Lung microvascular endothelial cell (primary cell): ENCODE measurements at regions not wholly inside any gene's neighbourhood (a gene's known extent, or its start where the extent isn't known, plus 50 kb on each side); places are given as distances from the start of the nearest gene placed in this dataset.

Source experiments
- DNase-seq, 2 donors: peaks; one replicate each; pipeline versions ENCODE4 v3.0.0 to v3.0.0-alpha.2; 2010; ENCODE audit warnings: low read depth in 2 of 2

DNA sequence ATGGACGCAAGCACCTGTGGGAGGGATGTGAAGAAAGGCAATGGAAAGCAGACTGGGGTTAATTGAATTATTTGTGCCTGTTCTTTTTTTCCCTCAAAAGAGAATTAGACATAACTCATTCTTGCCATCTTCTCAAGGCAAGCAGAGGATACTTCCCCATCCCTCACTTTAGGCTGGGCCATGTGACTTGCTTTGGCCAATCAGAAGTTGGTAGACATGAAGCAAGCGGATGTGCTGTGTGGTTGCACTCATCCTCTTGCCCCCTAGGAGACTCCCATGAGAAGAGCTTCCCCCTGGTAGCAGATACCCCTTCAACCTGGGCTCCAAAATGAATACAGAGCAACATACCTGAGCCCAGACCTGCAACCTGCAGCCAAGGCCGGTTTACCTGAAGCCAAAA lies 124.4 kb upstream of the ZC3H12C start:
- no peak for DNase-seq

DNA sequence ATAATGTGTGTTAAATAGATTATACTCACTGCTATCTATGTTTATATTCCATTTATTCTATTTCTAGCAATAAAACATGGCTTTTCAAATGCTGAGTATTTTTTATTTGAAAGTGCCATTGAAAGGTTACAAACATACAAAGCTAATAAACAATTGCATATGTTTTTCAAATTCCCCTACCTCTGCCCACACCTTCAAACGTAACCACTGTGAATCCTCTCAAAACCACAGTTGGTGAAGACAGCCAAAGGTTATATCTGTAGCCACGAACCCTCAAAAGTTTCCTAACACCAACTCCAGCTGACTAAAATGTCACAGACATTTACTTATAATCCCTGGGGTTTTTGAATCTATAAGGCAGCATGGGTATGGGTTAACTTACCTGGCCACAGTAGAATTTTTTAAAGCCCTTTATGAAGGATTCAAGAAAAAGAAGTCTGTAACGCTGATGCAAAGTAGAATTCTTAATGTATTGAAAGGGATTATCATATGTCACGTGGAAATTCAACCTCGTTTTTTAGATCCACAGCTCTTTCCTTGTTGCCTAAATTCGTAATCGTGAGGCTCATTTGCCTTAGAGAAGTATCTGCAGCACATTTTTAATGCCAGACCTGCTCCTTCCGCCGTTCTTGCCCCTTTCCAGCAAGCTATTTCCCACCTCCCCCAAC lies 122.5 kb upstream of the ZC3H12C start:
- no peak for DNase-seq

DNA sequence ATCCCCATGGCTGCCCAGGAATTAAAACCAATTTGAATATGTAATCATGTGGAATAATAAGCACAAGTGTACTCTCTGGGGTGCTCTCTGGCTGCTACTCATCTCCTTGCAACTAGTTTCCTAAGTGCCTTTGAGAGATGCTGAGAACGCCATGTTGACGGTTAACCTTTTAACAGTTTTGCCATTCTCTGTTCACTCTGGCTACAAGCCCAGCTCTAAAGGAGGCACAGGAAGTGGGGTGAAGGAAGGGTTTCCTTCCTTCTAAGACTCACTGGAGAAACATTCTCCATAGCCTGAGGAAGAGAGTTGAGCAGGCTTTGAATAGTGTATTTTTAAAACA lies 122.0 kb upstream of the ZC3H12C start:
- DNase-seq: peak; percentile 10 to 92

DNA sequence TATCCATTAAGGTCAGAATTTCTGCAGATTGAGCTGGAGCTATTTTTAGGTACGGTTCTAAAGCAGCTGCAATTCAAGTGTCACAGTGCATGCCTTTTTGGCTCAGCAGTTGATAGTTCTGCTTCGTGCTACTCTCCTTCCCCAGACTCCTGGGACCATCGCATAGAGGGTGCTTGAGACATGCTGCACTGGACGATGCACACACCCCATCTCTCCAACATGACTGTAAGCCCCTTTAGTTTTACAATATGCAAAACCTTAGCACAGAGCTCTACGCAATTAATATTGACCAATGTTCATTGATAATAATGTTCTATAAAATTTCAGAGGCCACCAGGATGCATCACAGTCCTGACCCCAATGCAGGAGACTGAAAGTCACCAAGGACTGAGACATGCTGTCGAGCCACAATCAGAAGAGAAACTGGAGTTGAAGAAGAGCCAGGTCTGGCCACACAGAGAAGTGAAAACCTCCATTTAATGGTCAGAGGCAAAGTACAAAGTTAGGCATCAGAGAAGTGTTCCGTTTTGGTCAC lies 120.9 kb upstream of the ZC3H12C start:
- peak in 1 of 2 donors; percentile 20 for DNase-seq

DNA sequence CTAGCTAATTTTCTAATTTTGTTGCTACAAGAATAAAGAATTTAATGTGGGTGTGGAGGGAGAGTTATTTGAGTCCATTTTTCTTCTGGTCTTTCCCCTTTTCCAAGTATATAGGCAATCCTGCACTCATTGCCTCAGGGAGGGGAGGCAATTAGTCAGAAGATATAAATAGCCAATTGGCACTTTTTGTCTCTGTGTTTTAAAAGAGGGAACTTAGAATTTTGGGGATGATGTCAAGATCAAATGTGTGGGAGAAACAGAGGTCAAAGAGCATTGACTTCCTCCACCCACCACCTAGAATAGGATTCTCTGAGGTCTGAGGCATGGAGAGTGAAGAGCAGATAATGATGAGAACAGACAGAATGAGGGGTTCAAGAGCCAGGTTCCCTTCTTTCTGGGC lies 120.3 kb upstream of the ZC3H12C start:
- DNase-seq: no peak

DNA sequence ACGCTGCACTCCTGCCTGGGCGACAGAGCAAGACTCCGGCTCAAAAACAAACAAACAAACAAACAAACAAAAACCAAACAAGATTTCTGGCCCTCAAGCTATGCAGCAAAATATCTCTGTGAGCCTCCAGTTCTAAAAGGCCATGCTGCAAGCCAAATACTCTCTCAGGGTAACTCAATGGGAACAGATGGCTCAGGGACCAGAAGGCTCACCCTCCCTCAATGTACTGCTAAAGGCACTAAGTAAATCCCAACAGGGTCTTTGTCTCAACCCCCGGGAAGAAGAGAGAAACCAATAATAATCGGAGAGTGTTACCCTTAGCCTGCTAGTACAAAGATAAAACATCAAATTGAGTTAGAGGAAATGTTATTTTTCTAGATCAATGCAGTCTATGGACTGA lies 119.7 kb upstream of the ZC3H12C start:
- no peak for DNase-seq

DNA sequence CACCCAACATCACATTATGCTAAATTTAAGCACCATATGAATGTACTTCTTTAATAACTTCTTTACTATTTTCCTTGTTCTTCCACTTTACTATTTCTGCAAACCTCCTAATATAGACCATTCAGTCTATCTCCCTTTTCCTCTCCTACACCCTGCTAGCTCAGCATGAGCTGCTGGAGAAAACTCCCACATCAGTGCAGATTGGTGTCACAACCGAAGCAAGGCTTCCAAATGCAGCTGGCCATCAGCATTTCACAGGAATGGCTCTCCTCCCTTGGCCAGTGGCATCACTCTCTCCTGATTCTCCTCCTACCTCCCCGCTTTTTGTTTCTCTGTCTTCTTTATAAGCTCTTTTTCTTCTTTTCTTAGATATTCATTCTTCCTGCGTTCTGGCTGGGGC lies 118.7 kb upstream of the ZC3H12C start:
- no peak for DNase-seq

DNA sequence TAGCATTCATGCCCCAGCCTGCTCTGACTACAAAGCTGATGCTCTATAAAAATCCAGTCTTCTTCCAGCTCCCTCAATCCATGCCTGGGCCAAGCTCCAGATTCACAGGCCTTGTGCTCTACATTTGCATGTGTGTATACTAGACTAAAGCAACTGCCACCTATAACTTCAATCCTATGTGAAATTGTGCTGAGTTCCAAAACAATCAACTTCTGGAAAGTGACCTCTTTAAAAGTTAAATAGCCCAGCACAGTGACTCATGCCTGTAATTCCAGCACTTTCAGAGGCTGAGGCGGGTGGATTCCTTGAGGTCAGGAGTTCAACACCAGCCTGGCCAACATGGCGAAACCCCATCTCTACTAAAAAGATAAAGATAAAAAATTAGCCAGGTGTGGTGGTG lies 114.3 kb upstream of the ZC3H12C start:
- peak in 1 of 2 donors; percentile 30 for DNase-seq

DNA sequence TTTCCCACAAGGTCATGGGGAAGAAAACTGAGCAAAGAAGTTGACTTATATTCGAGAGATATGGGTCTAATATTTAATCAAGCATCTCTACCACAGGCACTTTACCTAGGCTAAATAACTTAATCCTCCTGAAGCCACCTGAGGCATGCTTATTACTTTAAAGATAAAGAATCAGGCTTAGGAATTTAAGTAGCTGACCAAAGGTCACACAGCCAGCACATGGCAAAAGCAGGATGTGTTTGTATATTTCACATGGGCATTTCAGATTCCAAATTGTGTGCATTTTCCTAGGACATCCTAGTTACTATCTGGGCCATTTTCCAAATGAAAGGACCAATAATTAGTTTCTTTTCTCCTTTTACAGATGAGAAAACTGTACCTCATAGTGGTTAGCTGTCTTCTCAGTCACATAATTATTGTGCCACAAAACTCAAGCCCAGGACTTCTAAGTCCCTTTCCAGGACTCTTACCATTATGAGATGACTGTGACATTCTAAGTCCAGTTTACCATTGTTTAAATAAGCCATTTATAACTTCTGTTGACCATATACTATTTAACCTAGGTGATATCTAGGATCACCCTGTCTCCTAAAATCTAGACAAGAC lies 112.1 kb upstream of the ZC3H12C start:
- DNase-seq: no peak

DNA sequence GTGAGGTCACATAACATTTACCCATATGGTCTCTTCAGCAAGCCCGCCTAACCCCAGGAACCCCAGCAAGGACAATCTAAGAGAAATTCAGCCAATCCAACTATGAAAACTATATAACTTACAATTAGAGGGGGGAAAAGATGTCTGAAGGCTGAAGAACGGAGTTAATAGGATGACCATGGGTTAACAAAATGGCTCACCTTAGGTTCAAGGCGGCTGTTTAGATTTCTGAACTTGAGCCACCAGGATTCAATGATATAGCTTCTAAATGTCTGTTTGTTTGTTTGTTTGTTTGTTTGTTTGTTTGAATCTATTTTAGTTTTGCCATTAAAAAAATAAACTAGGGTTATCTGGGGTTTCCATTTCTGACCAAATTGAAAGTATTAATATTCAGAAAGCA lies 109.8 kb upstream of the ZC3H12C start:
- no peak for DNase-seq

DNA sequence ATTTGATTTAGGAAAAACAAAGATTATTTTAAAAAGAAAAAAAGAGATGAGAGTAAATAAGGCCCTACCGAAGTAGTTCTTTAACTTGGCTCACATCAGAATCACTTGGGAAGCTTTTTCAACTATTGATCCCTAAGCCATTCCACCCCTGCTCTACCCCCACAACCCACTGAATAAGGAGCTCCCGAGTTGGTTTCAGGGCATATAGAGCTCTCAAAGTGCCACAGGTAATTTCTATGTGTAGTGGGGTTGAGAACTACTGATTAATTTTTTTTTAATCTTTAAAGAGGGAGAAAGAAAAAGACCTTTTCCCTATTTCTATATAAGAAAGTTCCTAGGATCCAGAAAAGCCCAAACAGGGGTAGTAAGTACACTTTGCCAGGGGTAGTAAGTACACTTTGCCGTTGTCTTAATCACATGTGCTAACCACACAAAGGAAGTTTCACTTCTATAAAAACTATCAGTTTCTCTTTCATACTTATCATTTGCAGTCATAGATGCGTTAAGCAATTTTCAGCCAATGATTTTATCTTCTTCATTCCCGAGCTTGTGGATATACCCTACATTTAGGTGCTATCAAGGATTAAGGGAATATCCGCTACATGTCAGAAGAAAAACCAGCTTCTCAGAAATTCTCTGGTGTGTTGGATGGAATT lies 108.4 kb upstream of the ZC3H12C start:
- no peak for DNase-seq

DNA sequence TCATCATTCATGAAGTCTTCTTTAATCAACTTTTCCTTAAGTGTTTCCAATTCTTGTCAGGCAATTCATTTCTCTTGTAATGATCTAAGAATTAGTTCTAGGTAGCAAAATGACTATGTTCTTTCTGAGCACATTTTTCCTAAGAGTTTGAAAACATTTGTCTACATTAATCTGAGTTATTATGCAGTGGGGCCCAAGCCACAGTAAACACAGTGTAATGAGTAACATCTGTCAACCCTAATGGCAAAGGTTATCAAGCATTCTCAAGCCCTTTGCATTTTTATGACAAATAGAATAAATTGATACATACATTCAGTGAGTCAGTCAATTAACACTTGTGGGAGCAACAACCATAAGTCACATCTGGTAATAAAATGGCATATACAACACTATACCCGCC lies 106.7 kb upstream of the ZC3H12C start:
- DNase-seq: no peak

DNA sequence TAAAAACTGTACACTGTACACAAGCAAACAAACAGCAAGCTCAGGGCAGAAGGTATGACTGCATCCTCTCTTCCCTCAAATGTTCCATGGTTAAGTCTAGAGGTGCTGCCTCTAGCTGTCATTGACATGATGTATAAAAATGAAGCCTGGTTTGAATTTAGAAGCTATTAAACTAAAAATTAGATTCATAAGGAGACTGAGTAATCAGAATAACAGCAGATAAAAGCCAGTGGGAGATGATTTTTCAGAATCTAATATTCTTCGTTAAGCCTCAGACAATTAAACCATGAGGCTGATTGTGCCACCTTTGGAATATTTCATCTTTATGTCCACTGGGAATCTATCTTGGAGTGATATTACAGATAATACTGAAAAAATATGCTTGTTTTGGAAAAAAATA lies 101.4 kb upstream of the ZC3H12C start:
- no peak for DNase-seq

DNA sequence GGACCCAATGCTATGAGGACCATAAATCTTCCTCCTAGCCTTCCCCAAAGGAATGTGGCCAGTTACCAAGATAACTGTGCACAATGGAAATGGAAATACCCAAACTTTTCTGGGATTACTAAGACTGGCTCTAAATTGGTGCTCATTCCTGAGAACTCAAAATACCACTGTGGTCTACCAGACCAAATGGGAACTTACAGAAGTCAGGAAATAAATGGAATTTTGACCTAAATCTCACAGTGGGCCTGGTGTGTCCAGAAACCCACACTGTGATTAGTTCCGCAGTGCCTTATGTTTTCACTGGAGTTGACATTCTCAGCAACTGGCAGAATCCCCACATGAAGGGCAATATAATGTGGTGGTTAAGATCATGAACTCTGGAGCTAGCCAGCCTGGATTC lies 99.4 kb upstream of the ZC3H12C start:
- no peak for DNase-seq

DNA sequence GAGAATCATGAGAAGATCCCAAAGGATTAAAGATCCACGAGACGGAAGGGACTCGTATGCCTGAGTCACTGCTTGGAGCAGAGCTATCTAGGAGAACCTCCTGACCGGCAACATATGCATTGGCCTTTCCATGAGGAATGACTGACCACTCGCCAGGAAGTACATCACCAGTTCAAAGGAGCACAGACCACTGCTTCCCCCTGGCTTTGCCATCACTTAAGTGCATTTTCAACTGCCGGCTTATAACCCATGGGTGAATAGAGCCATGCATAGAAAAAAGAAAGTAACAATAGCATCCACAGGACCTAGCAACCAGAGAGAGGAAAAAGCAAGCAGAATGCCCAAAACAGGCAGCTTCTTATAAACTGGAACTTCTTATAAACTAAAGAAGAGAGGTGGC lies 98.3 kb upstream of the ZC3H12C start:
- peak in 1 of 2 donors; percentile 54 for DNase-seq

DNA sequence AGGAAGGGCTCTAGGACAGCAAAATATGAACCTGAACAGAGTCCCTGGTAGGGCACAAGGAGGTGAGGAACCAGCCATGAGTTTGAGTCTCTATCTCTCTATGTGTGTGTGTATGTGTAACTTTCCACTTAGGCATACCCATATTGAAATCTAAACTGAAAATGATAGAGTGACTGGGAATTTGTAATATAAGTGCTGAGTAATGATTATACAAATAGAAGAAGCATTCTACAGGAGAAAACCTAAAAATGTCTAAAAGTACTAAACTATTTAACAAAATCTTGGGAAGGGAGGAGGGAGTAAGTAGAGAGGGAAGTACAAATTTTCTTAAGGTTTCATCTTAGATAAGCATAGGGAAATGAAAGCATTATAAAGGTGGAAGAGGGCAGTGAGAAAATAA lies 97.1 kb upstream of the ZC3H12C start:
- no peak for DNase-seq

DNA sequence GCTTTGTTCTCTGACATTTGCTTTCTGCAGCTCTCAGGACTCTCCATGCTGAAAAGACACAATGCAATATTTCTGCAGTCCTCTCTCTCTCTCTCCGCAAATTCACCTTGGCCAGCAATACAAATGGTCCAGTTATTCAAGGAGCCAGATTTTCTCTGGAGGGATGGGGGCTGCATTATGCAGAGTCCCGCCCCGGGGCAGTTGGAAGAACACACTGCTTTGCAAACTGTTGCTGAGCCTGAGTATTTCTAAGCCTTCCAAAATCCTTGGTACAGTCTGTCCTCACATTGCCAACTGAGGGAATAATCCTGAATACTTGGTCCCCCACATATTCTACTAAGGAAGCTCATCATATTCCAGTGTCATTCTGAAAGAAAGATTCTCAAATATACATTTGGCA lies 94.3 kb upstream of the ZC3H12C start:
- DNase-seq: no peak

DNA sequence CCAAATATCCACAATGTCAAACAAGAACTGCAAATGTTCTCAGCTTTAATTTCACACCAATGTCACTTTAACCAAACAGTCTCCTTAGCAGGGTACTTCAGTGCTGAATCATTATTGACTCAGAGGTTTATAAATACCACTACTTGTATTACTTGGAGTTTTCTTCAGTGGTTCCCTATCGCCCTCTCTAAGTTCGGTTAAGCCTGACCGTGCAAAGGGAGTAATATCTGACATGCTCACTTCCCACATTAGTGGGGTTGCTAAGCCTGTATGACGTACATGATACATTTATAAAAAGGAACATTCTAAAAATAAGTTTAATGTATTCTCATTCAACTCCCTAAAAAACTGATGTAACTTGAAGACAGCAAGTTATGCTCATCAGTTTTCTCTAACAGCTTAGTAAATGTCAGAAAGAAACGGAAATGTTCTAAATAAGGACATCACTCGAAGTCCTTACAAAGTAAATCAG lies 93.1 kb upstream of the ZC3H12C start:
- peak in 1 of 2 donors; percentile 84 for DNase-seq

DNA sequence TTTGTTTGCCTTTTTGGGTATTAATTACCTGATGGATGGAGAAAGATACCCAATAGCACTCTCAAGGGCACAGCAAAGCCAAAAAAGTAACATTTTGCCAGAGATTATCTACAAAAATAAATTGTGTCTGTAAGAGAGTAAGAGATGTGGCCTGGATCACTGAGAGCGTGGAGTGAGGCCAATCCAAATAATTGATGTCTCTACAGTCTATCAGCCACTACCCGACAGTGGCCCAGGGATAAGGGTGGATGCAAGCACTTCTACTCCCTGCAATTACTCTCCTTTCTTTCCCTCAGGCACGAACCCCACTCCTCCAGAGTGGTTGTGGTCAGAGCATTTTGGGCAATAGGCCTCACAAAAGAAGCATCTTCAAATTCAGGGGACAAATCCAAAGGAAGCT lies 92.3 kb upstream of the ZC3H12C start:
- DNase-seq: no peak

DNA sequence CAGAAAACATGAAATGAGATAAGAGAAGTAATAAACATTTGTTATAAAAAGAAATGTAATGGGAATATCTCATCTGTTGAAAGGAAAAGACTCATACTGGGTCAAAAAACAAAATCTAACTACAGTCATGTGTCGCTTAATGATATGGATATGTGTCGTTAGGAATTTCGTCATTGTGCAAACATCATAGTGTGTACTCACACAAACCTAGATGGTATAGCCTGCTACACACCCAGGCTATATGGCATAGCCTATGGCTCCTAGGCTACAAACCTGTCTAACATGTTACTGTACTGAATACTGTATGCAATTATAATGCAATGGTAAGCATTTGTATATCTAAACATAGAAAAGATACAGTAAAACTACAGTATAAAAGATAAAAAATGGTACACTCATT lies 89.8 kb upstream of the ZC3H12C start:
- no peak for DNase-seq

DNA sequence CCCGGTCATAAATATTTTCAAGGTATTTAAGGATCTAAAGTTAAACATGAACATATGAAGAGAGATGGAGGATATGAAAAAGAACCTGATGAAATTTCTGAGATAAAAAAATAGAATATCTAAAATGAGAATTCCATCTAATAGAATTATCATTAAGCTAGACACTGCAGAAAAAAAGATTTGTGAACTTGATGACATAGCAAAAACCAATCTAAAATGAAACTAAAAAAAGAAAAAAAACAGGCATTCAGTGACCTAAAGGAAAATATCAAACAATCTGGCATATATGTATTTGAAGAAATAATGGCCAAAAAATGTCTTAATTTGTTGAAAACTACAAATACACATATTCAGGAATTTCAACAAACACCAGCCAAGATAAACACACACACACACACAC lies 81.6 kb upstream of the ZC3H12C start:
- no peak for DNase-seq

DNA sequence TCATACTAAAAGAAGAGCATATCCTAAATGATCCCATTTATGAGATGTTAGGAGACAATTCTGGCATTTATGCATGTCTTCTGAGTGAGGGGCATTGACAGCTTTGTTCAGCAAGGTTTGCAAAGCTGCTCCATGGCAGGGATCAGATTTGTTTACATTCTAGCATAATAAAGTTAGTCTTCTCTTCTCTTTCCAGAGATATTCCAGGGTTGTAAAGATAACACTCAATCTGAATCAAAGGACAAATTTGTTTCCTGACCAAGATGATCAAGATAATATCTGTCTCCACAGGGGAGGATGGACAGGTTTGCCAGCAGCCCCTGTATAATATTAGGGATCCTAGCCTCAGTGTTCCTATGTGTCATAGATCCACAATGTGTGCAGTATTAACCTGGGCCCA lies 77.5 kb upstream of the ZC3H12C start:
- no peak for DNase-seq

DNA sequence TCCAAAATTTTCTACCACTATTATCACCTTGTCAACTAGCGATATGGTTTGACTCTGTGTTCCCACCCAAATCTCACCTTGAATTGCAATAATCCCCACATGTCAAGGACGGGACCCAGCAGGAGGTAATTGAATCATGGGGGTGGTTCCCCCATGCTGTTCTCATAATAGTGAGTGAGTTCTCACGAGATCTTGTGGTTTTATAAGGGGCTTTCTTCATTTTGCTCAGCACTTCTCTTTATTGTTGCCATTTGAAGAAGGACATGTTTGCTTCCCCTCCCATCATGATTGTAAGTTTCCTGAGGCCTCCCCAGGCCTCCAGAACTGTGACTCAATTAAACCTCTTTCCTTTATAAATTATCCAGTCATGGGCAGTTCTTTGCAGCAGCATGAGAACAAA lies 73.5 kb upstream of the ZC3H12C start:
- DNase-seq: no peak
